IMR-90 (cell line): ENCODE measurements at regions not wholly inside any gene's neighbourhood (a gene's known extent, or its start where the extent isn't known, plus 50 kb on each side); places are given as distances from the start of the nearest gene placed in this dataset.

ENCODE experiments used
- ATAC-seq: fragments of 200-7000 bp; cut with Tn5 transposase; 2 replicates; pipeline ENCODE4 v1.9.1; 2020; ENCODE audit warnings: low read depth, mild to moderate bottlenecking, moderate library complexity
- BruUV-seq: library from RNA; stranded (reverse); fragments of 400-500 nt; replicated peaks from 2 replicates; lab custom pipeline; 2021; lab: Mats Ljungman, UMichigan
- CTCF ChIA-PET: fragments of 300-600 bp; formaldehyde crosslinking; extraction: SDS; loops from one replicate; lab custom pipeline; 2021; ENCODE audit warnings: antibody characterized with exemption; lab: Yijun Ruan, JAX
- POLR2A ChIA-PET: fragments of 300-600 bp; sonication (Branson Sonifier 250); formaldehyde crosslinking; loops from one replicate; lab custom pipeline; 2022; ENCODE audit warnings: antibody characterized with exemption; ENCODE audit not compliant: unreplicated experiment; lab: Charles Lee
- DNase-seq: peaks from one replicate; pipeline ENCODE4 v3.0.0; 2013
- H2AFZ ChIP-seq: replicated peaks from 2 replicates; pipeline ENCODE3; 2013; ENCODE audit warnings: low read length, mild to moderate bottlenecking; ENCODE audit not compliant: poor library complexity
- H2AK5ac ChIP-seq: 2 replicates; pipeline ENCODE4 v1.6.1; 2013; ENCODE audit warnings: low read depth, low read length, inconsistent platforms
- H2AK9ac ChIP-seq: replicated peaks from 2 replicates; pipeline ENCODE3; 2013; ENCODE audit warnings: mild to moderate bottlenecking, low read depth, low read length, moderate library complexity; ENCODE audit not compliant: poor library complexity
- H2BK120ac ChIP-seq: 2 replicates; pipeline ENCODE4 v1.6.1; 2013; ENCODE audit warnings: low read depth, low read length, inconsistent platforms
- H2BK15ac ChIP-seq: 3 replicates; pipeline ENCODE4 v1.6.1; 2013; ENCODE audit warnings: low read depth, low read length, inconsistent platforms
- H2BK20ac ChIP-seq: 2 replicates; pipeline ENCODE4 v1.6.1; 2013; ENCODE audit warnings: low read depth, mild to moderate bottlenecking, inconsistent platforms, low read length, moderate library complexity
- H2BK5ac ChIP-seq: 2 replicates; pipeline ENCODE4 v1.6.1; 2013; ENCODE audit warnings: mild to moderate bottlenecking, low read depth, low read length, inconsistent platforms; ENCODE audit not compliant: poor library complexity, severe bottlenecking
- H3K14ac ChIP-seq: replicated peaks from 2 replicates; pipeline ENCODE4 v1.6.1; 2013; ENCODE audit warnings: low read depth, low read length, inconsistent platforms
- H3K18ac ChIP-seq: 2 replicates; pipeline ENCODE4 v1.6.1; 2013; ENCODE audit warnings: low read depth, low read length, control low read depth
- H3K23ac ChIP-seq: 2 replicates; pipeline ENCODE4 v1.6.1; 2013; ENCODE audit warnings: low read depth, low read length, inconsistent platforms
- H3K27ac ChIP-seq: 2 replicates; pipeline ENCODE4 v1.5.1; 2013; ENCODE audit warnings: mild to moderate bottlenecking, control low read depth, low read length; ENCODE audit not compliant: insufficient read depth
- H3K27me3 ChIP-seq: 2 replicates; pipeline ENCODE4 v1.6.1; 2013; ENCODE audit warnings: low read length; ENCODE audit not compliant: control insufficient read depth, insufficient read depth
- H3K36me3 ChIP-seq: 2 replicates; pipeline ENCODE4 v1.6.1; 2013; ENCODE audit warnings: low read length, mixed read lengths; ENCODE audit not compliant: control insufficient read depth, insufficient read depth
- H3K4ac ChIP-seq: 2 replicates; pipeline ENCODE4 v1.6.1; 2013; ENCODE audit warnings: low read depth, low read length, inconsistent platforms
- H3K4me1 ChIP-seq: 2 replicates; pipeline ENCODE4 v1.6.1; 2013; ENCODE audit warnings: low read length, mixed read lengths; ENCODE audit not compliant: control insufficient read depth, insufficient read depth
- H3K4me2 ChIP-seq: 2 replicates; pipeline ENCODE4 v1.6.1; 2013; ENCODE audit warnings: low read depth, mild to moderate bottlenecking, control low read depth, low read length, moderate library complexity
- H3K4me3 ChIP-seq: 2 replicates; pipeline ENCODE4 v1.5.1; 2013; ENCODE audit warnings: low read depth, mild to moderate bottlenecking, control low read depth, low read length, moderate library complexity; ENCODE audit not compliant: insufficient read depth
- H3K56ac ChIP-seq: 2 replicates; pipeline ENCODE4 v1.6.1; 2013; ENCODE audit warnings: low read length, inconsistent platforms; ENCODE audit not compliant: insufficient read depth; ENCODE audit errors: extremely low read depth
- H3K79me1 ChIP-seq, 2 experiments: 2 replicates each; pipeline ENCODE4 v1.6.1; 2013; ENCODE audit warnings: low read length in 2 of 2, inconsistent platforms in 1 of 2, low read depth in 1 of 2
- H3K9ac ChIP-seq: 2 replicates; pipeline ENCODE4 v1.6.1; 2013; ENCODE audit warnings: low read depth, low read length, control low read depth
- H3K9me1 ChIP-seq: 2 replicates; pipeline ENCODE4 v1.6.1; 2013; ENCODE audit warnings: low read length, inconsistent platforms; ENCODE audit not compliant: insufficient read depth
- H3K9me3 ChIP-seq: 2 replicates; pipeline ENCODE4 v1.6.1; 2013; ENCODE audit warnings: low read length; ENCODE audit not compliant: control insufficient read depth, insufficient read depth
- H4K20me1 ChIP-seq: 2 replicates; pipeline ENCODE4 v1.6.1; 2013; ENCODE audit warnings: low read length, inconsistent platforms; ENCODE audit not compliant: insufficient read depth
- H4K5ac ChIP-seq: 2 replicates; pipeline ENCODE4 v1.6.1; 2013; ENCODE audit warnings: mild to moderate bottlenecking, low read depth, low read length, control low read depth
- H4K8ac ChIP-seq, 2 experiments: 2 replicates each; pipeline ENCODE4 v1.6.1; 2013; ENCODE audit warnings: low read depth in 2 of 2, low read length in 2 of 2, control low read depth in 1 of 2, inconsistent platforms in 1 of 2
- H4K91ac ChIP-seq: 2 replicates; pipeline ENCODE4 v1.6.1; 2013; ENCODE audit warnings: low read depth, low read length, inconsistent platforms; ENCODE audit not compliant: insufficient read depth
- CEBPB ChIP-seq: IDR thresholded peaks from 2 replicates; pipeline ENCODE4 v1.6.1; 2012; ENCODE audit warnings: low read depth, low read length, improper control_type of control experiment
- CHD1 ChIP-seq: IDR thresholded peaks from 2 replicates; pipeline ENCODE4 v1.6.1; 2012; ENCODE audit warnings: low read depth, low read length, improper control_type of control experiment
- CTCF ChIP-seq: conservative IDR thresholded peaks from 2 replicates; pipeline ENCODE4 v1.5.1; 2012; ENCODE audit warnings: mild to moderate bottlenecking, low read depth, low read length, improper control_type of control experiment
- FOS ChIP-seq: fragments of 150-350 bp; IDR thresholded peaks from 2 replicates; pipeline ENCODE4 v1.6.1; 2016; ENCODE audit warnings: low read depth, low read length
- MAZ ChIP-seq: IDR thresholded peaks from 2 replicates; pipeline ENCODE4 v1.6.1; 2012; ENCODE audit warnings: low read depth, mild to moderate bottlenecking, low read length, improper control_type of control experiment, moderate library complexity, borderline replicate concordance
- NFE2L2 ChIP-seq: fragments of 150-350 bp; IDR thresholded peaks from 2 replicates; pipeline ENCODE4 v1.6.1; 2016; ENCODE audit warnings: low read depth, mild to moderate bottlenecking, low read length
- POLR2A ChIP-seq: IDR thresholded peaks from 2 replicates; pipeline ENCODE4 v1.6.1; 2012; ENCODE audit warnings: mild to moderate bottlenecking, low read depth, low read length
- USF2 ChIP-seq: fragments of 150-350 bp; IDR thresholded peaks from 2 replicates; pipeline ENCODE4 v1.6.1; 2017; ENCODE audit warnings: mild to moderate bottlenecking, antibody characterized with exemption, low read length, low read depth
- WGBS, 2 experiments: methylation state at CpG; one replicate each; pipeline versions ENCODE4 v1.1.5 to v1.1.7; 2013; ENCODE audit warnings: missing lambda C conversion rate in 2 of 2; ENCODE audit not compliant: insufficient read length in 1 of 2; ENCODE audit errors: extremely low coverage in 2 of 2; 5-methylcytosine and 5-hydroxymethylcytosine counted together
- dilution Hi-C: fragments of 300-500 bp; cut with HindIII; formaldehyde crosslinking; loops from one replicate; pipeline ENCODE4 v1.14.3; 2018; ENCODE audit warnings: low sequenced_read_pairs; ENCODE audit not compliant: unreplicated experiment
- in situ Hi-C: fragments of 300-500 bp; cut with MboI; formaldehyde crosslinking; loops from 3 replicates; pipeline ENCODE4 v1.14.3; 2019; ENCODE audit warnings: low sequenced_read_pairs, inconsistent platforms, mixed read lengths
- intact Hi-C: fragments of 100-400 bp; cut with micrococcal nuclease; formaldehyde crosslinking; loops from 2 replicates; pipeline ENCODE4 v1.10.0; 2022

DNA sequence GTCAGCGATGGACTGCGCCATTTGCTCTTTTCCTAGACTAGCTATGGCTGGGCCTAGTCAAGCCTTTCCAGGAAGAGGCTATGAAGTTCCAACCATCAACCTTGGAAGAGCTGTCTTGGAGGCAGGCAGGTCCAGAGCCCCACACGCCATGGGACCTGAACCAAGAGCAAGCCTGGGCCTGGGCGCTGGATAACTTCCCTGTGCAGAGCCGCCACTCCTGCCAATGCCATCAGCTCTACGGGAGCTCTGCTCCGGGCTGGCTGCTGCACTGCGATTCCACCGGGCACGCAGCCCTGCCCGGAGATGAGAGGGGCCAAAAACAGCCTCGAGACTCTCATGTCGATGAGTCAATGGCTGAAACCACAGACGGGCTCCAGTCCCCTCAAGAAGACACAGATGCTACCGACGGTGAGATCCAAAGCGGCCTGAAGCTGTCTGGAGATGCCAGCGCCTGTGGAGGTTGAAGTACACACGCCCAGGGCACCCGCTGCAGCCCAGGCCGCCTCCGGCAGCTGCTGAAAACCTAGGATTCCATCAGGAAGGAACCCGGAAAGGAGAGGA lies 103.7 kb upstream of the SELENOP start:
- Histone ChIP-seq H4K91ac (no peak overlapping the region), H3K56ac (no peak overlapping the region), H3K18ac (no peak overlapping the region), H3K79me1 (no peaks in the 10 kb centered on the region), H3K4me2 (no peak overlapping the region), H4K5ac (no peak overlapping the region), H4K8ac (no peak overlapping the region), H3K9ac (no peak overlapping the region), H2AFZ (no peak overlapping the region), H2BK20ac (no peak overlapping the region), H3K4ac (no peak overlapping the region), H2BK15ac (no peak overlapping the region), H3K14ac (no peak overlapping the region), H3K36me3 (no peaks in the 10 kb centered on the region), H2BK5ac (no peak overlapping the region), H3K9me1 (no peaks in the 10 kb centered on the region; the same call in 1 of the 2 replicates), H3K4me1 (no peaks in the 10 kb centered on the region), H2BK120ac (no peak overlapping the region), H4K20me1 (no peaks in the 10 kb centered on the region), H3K4me3 (no peak overlapping the region), H3K9me3 (no peaks in the 10 kb centered on the region), H3K23ac (no peak overlapping the region), H3K27me3 (no peaks in the 10 kb centered on the region), H2AK5ac (no peak overlapping the region), H3K27ac (no peak overlapping the region), H2AK9ac (no peak overlapping the region)
- dilution Hi-C loops (no loop called here), intact Hi-C loops (loop anchor here (2.0 kb wide), 1 partner anchor 391 kb away; no protein-coding TSS in a partner anchor), in situ Hi-C loops (loop anchor here (10.0 to 25.0 kb wide), 2 partner anchors 79 to 572 kb away; partner anchors contain the start of gene TMEM267)
- WGBS, 2 experiments, result 86% methylated on average over 21 of the region's 23 CpGs; no CpG with 5 or more reads in 1 of the 2 experiments
- ATAC-seq (no peak), DNase-seq (no peak)
- no TSS peak for BruUV-seq
- CTCF ChIA-PET, result no interaction called here
- POLR2A ChIA-PET, result no interaction called here
- TF ChIP-seq USF2 (no peak), CHD1 (no peak), NFE2L2 (no peak), FOS (no peak), POLR2A (no peak), CTCF (no peak), MAZ (no peak), CEBPB (no peak)
